OCI-LY7 (cell line): ENCODE measurements at regions not wholly inside any gene's neighbourhood (a gene's known extent, or its start where the extent isn't known, plus 50 kb on each side); places are given as distances from the start of the nearest gene placed in this dataset.

Source experiments
- BruUV-seq: library from RNA; stranded (reverse); fragments of 400-500 nt; replicated peaks from 2 replicates; lab custom pipeline; 2021; lab: Mats Ljungman, UMichigan
- CTCF ChIA-PET: fragments of 300-600 bp; sonication (Branson Sonifier 250); formaldehyde crosslinking; loops from one replicate; lab custom pipeline; 2022; ENCODE audit warnings: antibody characterized with exemption; ENCODE audit not compliant: unreplicated experiment; lab: Charles Lee
- POLR2A ChIA-PET: fragments of 300-600 bp; sonication (Branson Sonifier 250); formaldehyde crosslinking; loops from one replicate; lab custom pipeline; 2022; ENCODE audit warnings: antibody characterized with exemption; lab: Charles Lee
- DNase-seq: peaks from one replicate; pipeline ENCODE4 v3.0.0-alpha.2; 2015; ENCODE audit warnings: low spot score
- H2AFZ ChIP-seq: fragments of 200-600 bp; sonication (generic), shearing (Covaris generic); 2 replicates; pipeline ENCODE4 v1.6.1; 2014; ENCODE audit warnings: mild to moderate bottlenecking, antibody characterized with exemption, low read length, moderate library complexity
- H3K27ac ChIP-seq: fragments of 200-600 bp; sonication (generic); 2 replicates; pipeline ENCODE4 v1.5.1; 2014; ENCODE audit warnings: mixed run types, low read depth, mild to moderate bottlenecking, moderate library complexity, low read length, inconsistent platforms; ENCODE audit not compliant: poor library complexity, severe bottlenecking
- H3K36me3 ChIP-seq: fragments of 200-600 bp; sonication (generic); 2 replicates; pipeline ENCODE4 v1.6.1; 2014; ENCODE audit warnings: mild to moderate bottlenecking, antibody characterized with exemption, low read length, moderate library complexity, mixed read lengths; ENCODE audit not compliant: insufficient read depth
- H3K4me1 ChIP-seq: fragments of 200-600 bp; sonication (generic); 2 replicates; pipeline ENCODE4 v1.5.1; 2014; ENCODE audit warnings: mild to moderate bottlenecking, low read length; ENCODE audit not compliant: insufficient read depth, poor library complexity, severe bottlenecking
- H3K4me2 ChIP-seq: fragments of 200-600 bp; sonication (generic); 2 replicates; pipeline ENCODE4 v1.6.1; 2014; ENCODE audit warnings: mild to moderate bottlenecking, low read length
- H3K4me3 ChIP-seq: fragments of 200-600 bp; sonication (generic); 2 replicates; pipeline ENCODE4 v1.5.1; 2014; ENCODE audit warnings: mild to moderate bottlenecking, low read depth, low read length; ENCODE audit not compliant: poor library complexity, severe bottlenecking
- H3K79me2 ChIP-seq: fragments of 200-600 bp; sonication (generic); 2 replicates; pipeline ENCODE4 v1.6.1; 2016; ENCODE audit warnings: low read depth, mild to moderate bottlenecking, low read length, moderate library complexity, mixed read lengths; ENCODE audit not compliant: insufficient read depth
- H3K9me2 ChIP-seq: fragments of 200-600 bp; sonication (generic); 2 replicates; pipeline ENCODE4 v1.6.1; 2016; ENCODE audit warnings: mild to moderate bottlenecking, low read length, mixed read lengths; ENCODE audit not compliant: insufficient read depth
- H3K9me3 ChIP-seq: fragments of 200-600 bp; sonication (generic); 2 replicates; pipeline ENCODE4 v1.6.1; 2014; ENCODE audit warnings: mild to moderate bottlenecking, mixed run types, low read length, mixed read lengths
- H4K20me1 ChIP-seq: fragments of 200-600 bp; sonication (generic); 2 replicates; pipeline ENCODE4 v1.6.1; 2014; ENCODE audit warnings: mild to moderate bottlenecking, antibody characterized with exemption, low read length, moderate library complexity, mixed read lengths; ENCODE audit not compliant: insufficient read depth
- EZH2phosphoT487 ChIP-seq: fragments of 200-600 bp; sonication (generic); IDR thresholded peaks from 2 replicates; pipeline ENCODE4 v1.6.1; 2018; ENCODE audit warnings: low read depth, borderline replicate concordance, mild to moderate bottlenecking, mixed run types, antibody characterized with exemption, low read length, moderate library complexity, mixed read lengths
- intact Hi-C: fragments of 100-400 bp; cut with micrococcal nuclease; formaldehyde crosslinking; loops from one replicate; pipeline ENCODE4 v1.10.0; 2022; ENCODE audit not compliant: unreplicated experiment
- TF ChIP-seq, protein P1 (sequence below): fragments of 200-600 bp; sonication (generic); conservative IDR thresholded peaks from 2 replicates; pipeline ENCODE4 v1.5.1; 2014; ENCODE audit warnings: mild to moderate bottlenecking, antibody characterized with exemption, low read length, moderate library complexity, mixed read lengths

DNA sequence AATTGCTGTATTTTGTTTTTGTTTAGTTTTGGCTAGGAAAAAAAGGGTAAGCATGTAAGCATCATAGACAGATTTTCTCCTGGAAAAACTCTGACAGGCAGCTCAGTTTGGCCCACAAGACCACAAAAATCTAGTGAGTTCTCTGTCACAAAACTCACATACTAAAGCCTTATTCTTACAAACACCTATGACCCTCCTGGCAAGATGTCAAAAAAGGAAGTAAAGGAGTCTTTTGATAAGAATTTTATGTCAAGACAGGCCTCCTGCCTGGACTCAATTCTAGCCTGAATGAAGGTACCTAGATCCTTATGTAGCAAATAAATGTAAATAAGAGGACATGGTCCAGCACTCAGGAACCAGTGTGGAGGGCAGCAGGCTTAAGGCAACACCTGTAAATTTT, 668.3 kb upstream of the ZNF385D start:
- ChIA-PET POLR2A (no interaction called here), CTCF (no interaction called here)
- intact Hi-C loops = no loop called here
- no peaks in the 10 kb centered on the region for H3K36me3 ChIP-seq
- no TSS peak for BruUV-seq
- no peak overlapping the region for H2AFZ ChIP-seq
- DNase-seq = no peak
- H3K79me2 ChIP-seq = no peaks in the 10 kb centered on the region
- H3K9me2 ChIP-seq = no peaks in the 10 kb centered on the region
- H3K27ac ChIP-seq = no peak overlapping the region
- H3K9me3 ChIP-seq = no peaks in the 10 kb centered on the region
- H3K4me2 ChIP-seq = no peak overlapping the region
- H3K4me3 ChIP-seq = no peak overlapping the region
- no peaks in the 10 kb centered on the region for H3K4me1 ChIP-seq
- H4K20me1 ChIP-seq = no peaks in the 10 kb centered on the region
- no peak for TF ChIP-seq EZH2phosphoT487

- H3K9me2 ChIP-seq = no peaks in the 10 kb centered on the region
- CTCF ChIA-PET = no interaction called here
Observed at GRCh38 chr3:22421589-22421988, 670.6 kb upstream of the ZNF385D start.

GRCh38 chr3:22431334-22431733, 680.3 kb upstream of the ZNF385D start:
- BruUV-seq = no TSS peak
- Histone ChIP-seq H3K27ac (no peak overlapping the region), H3K36me3 (no peaks in the 10 kb centered on the region), H4K20me1 (no peaks in the 10 kb centered on the region), H3K4me1 (no peaks in the 10 kb centered on the region), H2AFZ (no peak overlapping the region), H3K79me2 (no peaks in the 10 kb centered on the region; the same call in 1 of the 2 replicates), H3K9me3 (no peaks in the 10 kb centered on the region), H3K4me2 (no peak overlapping the region), H3K9me2 (no peaks in the 10 kb centered on the region), H3K4me3 (no peak overlapping the region)
- DNase-seq = no peak
- POLR2A ChIA-PET = interaction anchor here (0.8 kb wide), 1 partner anchor 11 kb away, joined by 3 read pairs; no protein-coding TSS in a partner anchor
- TF ChIP-seq, protein P1, sequence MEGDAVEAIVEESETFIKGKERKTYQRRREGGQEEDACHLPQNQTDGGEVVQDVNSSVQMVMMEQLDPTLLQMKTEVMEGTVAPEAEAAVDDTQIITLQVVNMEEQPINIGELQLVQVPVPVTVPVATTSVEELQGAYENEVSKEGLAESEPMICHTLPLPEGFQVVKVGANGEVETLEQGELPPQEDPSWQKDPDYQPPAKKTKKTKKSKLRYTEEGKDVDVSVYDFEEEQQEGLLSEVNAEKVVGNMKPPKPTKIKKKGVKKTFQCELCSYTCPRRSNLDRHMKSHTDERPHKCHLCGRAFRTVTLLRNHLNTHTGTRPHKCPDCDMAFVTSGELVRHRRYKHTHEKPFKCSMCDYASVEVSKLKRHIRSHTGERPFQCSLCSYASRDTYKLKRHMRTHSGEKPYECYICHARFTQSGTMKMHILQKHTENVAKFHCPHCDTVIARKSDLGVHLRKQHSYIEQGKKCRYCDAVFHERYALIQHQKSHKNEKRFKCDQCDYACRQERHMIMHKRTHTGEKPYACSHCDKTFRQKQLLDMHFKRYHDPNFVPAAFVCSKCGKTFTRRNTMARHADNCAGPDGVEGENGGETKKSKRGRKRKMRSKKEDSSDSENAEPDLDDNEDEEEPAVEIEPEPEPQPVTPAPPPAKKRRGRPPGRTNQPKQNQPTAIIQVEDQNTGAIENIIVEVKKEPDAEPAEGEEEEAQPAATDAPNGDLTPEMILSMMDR = no peak
- TF ChIP-seq EZH2phosphoT487 = no peak
- CTCF ChIA-PET = no interaction called here
- intact Hi-C loops = no loop called here

More at GRCh38 chr3:22421589-22421988, 670.6 kb upstream of the ZNF385D start:
- Histone ChIP-seq H3K4me1 (no peaks in the 10 kb centered on the region), H3K4me2 (no peak overlapping the region), H3K79me2 (no peaks in the 10 kb centered on the region), H4K20me1 (no peaks in the 10 kb centered on the region), H3K36me3 (no peaks in the 10 kb centered on the region), H2AFZ (no peak overlapping the region), H3K4me3 (no peak overlapping the region), H3K27ac (no peak overlapping the region), H3K9me3 (no peaks in the 10 kb centered on the region)
- intact Hi-C loops = no loop called here
- POLR2A ChIA-PET = no interaction called here
- DNase-seq = no peak
- BruUV-seq = no TSS peak
- TF ChIP-seq, protein P1 = no peak
- no peak for TF ChIP-seq EZH2phosphoT487
